SH-SY5Y (cell line): ENCODE measurements at regions not wholly inside any gene's neighbourhood (a gene's known extent, or its start where the extent isn't known, plus 50 kb on each side); places are given as distances from the start of the nearest gene placed in this dataset.

ENCODE experiments used
- GATA2 ChIP-seq: IDR thresholded peaks from 2 replicates; pipeline ENCODE4 v1.6.1; 2011; ENCODE audit warnings: mild to moderate bottlenecking, low read depth, low read length
- GATA3 ChIP-seq: IDR thresholded peaks from 2 replicates; pipeline ENCODE4 v1.6.1; 2011; ENCODE audit warnings: low read depth, mild to moderate bottlenecking, low read length, moderate library complexity

- TF ChIP-seq GATA3 (no peak), GATA2 (no peak)
These were observed 130.7 kb upstream of the RCN1 start for GRCh38 chr11:31960126-31960525.
